ENCODE measurements at regions not wholly inside any gene's neighbourhood (a gene's known extent, or its start where the extent isn't known, plus 50 kb on each side); places are given as distances from the start of the nearest gene placed in this dataset.
"Not testable (repeated sequence)": the region's sequence is repeated elsewhere in the genome, so short reads cannot be mapped to it uniquely, and the experiment has no call there.

DNA sequence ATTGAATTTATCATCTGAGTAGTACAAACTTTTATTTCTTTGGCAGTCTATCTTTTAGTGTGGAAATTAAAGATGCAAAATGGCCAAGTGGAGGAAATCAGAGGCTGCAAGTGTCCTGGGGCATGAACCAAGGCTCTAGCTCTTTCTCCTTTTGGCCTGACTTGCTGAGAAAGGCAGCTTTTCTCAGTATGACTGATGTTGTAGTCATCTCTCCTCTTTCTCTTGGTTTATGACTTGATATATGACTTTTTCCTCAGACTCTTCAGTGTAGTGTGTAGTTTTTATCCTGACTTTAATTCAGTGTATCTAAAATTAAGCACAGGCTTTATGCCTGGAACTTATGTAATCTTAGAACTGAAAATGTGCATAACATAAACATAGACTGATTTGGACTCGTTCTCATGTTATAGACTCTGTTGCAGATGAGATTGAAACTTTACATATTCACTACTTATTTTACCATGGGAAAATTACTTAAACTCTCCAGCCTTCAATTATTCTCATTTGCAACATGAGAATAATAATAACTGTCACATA, 65.7 kb downstream of the SLITRK5 start:
- DNase-seq (ENCODE audit: low read depth, low spot score): no peak

DNA sequence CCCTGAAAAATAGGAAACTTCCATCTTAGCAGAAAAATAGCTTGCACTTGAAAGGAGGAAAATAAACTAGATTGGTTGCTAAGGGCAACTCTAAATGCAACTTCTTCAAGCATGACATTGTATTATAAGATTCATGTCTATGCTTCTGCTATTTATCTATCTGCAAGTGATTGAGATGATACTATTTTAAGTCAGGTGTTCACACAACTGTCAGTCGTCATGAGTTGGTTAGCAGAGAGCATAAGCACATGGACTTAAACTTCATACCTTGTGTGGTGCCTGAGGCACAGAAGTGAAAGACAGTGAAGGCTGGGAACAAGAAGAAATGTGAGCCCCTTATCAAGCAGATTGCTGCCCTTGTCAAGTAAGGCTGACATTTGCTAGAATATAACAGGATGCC, 82.9 kb downstream of the SLITRK5 start:
- no peak for DNase-seq (ENCODE audit: low read depth, low spot score)

DNA sequence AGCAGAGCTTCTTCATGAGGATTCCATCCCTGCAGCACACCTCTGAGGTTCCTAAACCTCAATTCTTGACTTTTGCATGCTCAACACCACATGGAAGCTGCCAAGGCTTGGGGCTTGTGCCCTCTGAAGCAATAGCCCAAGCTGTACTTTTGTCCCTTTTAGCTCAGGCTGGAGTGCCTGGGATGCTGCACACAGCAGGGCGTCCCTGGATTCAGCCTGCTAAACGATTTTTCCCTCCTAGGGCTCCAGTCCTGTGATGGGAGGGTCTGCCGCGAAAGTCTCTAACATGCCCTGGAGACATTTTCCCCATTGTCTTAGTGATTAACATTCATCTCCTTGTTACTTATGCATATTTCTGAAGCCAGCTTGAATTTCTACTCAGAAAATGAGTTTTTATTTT, 98.3 kb downstream of the SLITRK5 start:
- DNase-seq (ENCODE audit: low read depth, low spot score): no peak

DNA sequence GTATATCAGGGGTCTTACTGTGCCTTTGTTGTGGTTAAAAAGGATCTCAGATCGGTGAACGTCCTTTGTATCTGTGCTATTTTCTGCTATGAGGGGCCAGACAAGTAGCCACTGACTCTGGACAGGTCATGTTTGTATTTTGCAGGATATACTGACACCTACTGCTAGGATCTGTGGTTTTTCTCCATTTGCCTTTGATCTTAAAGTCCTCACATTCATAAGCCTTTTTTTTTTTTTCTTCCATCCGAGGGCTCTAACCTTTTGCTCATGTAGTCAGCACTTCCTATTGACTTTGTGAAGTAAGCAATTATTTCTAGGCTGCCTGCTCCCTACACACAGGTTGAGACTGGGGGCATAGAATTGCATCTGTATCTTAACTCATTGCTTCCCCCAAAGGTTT, 106.2 kb downstream of the SLITRK5 start:
- DNase-seq (ENCODE audit: low read depth, low spot score): no peak

DNA sequence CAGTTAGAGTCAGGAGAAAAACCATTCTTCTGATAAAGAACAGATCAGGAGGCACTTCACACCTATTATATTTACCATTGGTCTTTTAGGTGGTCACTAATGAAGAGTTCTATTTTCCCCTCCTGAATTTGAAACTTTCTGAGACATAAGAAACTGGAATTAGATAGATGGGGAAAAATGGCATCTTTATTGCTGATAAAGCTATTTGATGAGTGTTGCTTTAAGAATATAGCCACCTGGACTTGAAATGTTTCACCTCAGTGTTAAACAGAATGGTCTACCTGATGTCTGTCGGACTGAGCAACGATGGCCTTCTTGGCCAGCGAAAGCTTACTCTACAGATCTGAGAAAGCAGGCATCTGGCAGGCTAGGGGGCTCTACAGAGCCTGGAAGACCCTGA, 107.0 kb downstream of the SLITRK5 start:
- DNase-seq (ENCODE audit: low read depth, low spot score): no peak

DNA sequence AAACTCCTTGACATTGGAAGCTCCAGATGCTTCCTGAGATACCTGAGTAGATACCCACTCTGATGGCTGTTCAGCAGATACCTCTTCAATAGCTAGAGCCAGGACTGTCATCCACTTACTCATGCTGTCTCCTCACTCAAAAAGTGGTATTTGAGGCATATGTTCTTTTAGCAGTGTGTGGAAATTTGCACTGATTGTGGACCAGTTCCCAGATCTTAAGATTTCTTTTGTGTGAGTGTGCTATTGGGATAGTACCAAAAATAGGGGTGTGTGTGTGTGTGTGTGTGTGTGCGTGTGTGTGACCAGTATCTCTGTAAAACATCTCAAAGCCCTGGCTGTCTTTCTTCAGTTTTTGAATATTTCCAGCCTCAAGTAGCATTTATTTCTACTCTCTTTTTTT, 108.3 kb downstream of the SLITRK5 start:
- DNase-seq (ENCODE audit: low read depth, low spot score): no peak

DNA sequence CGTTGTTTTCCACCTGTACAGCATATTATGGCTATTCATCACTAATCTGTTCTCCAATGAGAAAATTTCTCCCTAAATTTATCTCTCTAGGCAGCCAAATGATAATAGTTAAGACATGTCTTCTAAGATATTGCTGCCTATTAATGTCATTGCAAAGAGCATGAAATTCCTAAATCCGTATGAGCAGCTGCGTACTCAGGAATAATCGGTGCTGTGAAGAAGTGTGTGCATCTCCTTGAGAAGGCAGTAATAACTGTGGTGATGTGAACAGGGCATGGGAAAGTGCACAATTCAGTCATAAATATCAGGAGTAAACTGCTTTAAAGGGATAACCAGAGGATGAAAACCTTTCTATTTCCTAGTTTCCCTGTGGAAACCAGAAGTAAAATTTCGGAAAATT, 112.2 kb downstream of the SLITRK5 start:
- no peak for DNase-seq (ENCODE audit: low read depth, low spot score)

DNA sequence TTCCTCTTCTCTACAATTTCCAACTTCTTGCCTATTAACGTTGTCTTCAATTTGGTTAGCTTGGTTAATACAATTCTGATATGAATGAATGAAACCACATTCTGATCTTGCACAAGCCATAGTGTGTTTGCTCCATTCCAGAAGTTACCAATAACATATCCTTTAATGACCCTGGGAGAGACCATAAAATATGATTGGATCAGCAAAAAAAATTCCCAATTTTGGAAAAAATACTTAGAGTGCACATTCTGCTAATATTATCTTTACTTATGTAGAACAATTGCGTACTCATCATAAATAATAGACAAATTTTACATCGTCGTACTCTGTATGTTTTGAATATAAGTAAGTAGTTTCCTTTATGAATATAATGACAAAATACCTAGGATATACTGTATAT, 117.2 kb downstream of the SLITRK5 start:
- no peak for DNase-seq (ENCODE audit: low read depth, low spot score)

DNA sequence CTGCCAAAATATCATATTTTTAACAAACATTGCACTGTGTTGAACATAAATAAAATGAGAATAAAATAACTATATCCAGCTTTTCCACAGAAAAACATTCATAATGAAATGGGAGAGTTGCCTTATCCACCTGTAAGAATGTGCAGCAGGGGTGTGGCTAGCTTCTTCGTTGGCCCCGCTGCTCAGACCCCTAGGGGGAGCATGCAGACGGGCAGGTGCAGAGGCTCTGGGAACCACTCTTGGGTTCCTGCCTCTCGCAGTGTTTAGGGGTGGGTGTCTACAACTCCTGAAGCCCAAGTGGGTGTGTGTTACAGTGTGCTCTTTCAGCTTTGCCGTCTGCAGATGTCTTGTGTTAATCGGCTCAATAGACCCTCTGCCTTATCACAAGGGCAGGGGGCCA, 121.7 kb downstream of the SLITRK5 start:
- DNase-seq (ENCODE audit: low read depth, low spot score): no peak

DNA sequence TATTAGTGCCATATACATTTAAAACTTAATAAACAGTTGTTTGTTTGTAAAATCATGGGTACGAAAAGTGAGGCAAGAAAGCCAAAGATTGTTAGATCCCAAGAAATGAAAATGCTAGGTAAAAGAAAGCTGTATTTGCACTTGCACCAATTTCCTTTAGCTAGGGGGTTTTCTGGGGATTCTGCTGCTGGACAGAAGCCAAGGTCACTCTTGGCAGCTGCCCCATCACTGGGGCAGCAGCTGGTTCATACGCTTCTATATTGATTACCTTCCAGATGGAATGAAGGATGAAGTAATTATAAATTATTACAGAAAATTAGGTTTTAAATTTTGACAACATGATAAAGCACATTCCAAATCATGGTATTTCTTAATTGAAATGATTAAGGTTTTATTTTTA, 127.4 kb downstream of the SLITRK5 start:
- no peak for DNase-seq (ENCODE audit: low read depth, low spot score)

DNA sequence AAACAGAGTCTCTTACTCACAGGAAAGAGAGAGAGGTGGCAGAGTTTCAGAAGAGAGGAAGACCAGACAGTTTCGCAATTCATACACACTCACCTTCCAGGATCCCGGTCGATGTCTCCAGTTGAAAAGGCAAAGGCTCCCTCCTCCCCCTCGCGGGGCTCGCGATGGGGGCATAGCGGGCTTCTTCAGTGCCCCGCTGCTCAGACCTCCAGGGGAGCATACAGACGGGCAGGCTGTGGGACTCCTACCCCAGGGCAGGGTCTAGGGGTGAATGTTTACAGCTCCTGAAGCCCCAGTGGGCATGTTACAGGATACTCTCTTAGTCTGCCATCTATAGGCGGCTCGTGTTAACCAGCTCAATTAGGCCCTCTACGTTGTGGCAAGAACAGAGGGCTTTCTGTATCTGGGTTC, 139.2 kb downstream of the SLITRK5 start:
- no peak for DNase-seq (ENCODE audit: low read depth, low spot score)

DNA sequence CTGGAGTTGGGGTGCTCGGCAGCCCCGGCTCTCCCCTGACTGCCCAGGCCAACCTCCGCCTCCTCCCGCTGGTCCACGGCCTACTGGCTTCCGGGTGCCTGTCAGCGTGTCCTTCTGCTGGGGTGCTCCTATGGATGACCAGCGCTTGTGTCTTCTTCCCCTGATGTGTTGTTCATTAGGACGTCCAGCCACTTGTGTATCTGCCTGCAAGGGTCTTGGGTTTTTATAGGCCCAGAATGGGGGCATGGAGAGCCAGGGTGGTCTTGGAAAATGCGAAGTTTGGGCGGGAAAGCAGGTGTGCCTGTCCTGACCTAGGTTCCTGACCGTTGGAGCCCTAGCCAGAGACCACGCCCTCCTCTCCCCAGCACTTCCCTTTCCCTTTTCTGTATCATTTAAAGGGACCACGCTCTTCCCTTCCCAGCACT, 139.8 kb downstream of the SLITRK5 start:
- DNase-seq (ENCODE audit: low read depth, low spot score): no peak

DNA sequence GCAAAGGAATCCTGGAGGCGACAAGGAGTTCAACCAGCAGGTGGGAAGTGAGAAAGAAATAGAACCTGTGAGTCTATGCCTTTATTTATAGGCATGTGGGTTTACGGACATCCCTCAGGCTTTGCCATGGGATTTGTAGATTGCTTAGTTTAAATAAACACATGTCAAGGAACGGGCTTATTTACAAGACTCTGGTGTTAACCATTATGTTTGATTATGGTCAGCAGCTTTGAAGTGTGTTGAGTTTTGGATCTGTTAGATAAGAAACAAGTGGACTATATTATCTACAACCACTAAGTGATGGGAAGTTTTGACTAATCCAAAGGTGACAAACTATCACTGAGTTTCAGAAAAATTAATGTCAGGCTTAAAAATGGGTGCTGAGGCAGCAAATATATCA, 143.2 kb downstream of the SLITRK5 start:
- DNase-seq (ENCODE audit: low read depth, low spot score): no peak

DNA sequence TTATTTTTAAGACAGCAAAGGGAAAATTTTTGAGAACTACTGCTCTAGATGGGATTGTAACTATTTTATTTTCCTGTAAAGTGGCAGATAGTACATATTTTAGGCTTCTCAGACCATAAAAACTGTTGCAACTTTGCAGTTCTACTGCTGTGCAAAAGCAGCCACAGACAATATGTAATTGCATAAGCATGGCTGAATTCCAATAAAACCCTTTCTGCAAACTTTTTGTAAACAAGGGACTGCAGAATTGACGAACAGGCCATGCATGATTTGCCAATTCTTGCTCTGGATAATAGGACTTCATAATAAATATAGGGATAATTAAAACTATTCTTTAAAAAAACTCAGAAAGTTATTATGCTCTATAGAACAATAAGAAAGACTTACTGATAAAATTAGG, 149.1 kb downstream of the SLITRK5 start:
- no peak for DNase-seq (ENCODE audit: low read depth, low spot score)

DNA sequence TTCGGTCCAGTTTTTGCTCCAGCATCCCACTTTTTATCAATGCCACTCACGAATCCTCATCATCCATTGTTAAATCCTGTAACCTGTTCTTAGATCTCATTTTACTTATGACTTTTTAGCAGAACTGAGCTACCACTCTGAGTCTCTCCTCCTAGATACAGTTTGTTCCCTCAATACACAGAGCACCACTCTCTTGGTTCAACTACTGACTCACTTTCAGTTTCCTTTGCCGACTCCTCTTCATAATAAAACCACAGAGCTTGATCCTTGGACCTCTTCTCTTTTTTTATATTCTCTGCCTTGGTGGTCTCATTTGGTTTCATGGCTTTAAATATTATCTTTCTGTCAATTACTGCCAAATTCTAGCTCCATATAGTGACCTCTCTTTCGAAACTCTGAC, 150.3 kb downstream of the SLITRK5 start:
- no peak for DNase-seq (ENCODE audit: low read depth, low spot score)

DNA sequence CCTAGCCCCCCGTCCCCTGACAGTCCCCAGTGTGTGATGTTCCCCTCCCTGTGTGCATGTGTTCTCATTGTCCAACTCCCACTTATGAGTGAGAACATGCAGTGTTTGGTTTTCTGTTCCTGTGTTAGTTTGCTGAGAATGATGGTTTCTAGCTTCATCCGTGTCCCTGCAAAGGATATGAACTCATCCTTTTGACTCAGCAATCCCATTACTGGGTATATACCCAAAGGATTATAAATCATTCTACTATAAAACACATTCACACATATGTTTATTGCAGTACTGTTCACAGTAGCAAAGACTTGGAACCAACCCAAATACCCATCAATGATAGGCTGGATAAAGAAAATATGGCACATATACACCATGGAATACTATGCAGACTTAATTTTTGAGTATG, 155.1 kb downstream of the SLITRK5 start:
- DNase-seq (ENCODE audit: low read depth, low spot score): not testable (repeated sequence)

DNA sequence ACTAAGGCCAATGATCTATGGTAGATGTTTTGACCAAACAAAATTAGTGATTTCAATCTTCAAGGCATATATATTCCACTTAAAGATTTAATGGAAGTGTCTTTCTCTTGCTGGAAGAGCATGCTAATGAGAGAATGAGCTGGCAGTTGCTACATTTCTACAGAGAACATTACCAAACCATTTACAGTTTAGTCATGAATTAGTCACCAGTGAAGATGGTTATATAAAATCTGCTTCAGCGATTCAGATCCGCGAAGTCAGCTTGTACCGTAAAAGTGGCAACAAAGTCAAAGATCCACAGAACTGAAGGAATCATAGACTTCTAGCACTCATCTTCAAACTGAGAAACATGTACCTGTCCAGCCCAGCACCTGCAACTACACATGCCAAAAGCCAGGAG, 156.3 kb downstream of the SLITRK5 start:
- no peak for DNase-seq (ENCODE audit: low read depth, low spot score)

DNA sequence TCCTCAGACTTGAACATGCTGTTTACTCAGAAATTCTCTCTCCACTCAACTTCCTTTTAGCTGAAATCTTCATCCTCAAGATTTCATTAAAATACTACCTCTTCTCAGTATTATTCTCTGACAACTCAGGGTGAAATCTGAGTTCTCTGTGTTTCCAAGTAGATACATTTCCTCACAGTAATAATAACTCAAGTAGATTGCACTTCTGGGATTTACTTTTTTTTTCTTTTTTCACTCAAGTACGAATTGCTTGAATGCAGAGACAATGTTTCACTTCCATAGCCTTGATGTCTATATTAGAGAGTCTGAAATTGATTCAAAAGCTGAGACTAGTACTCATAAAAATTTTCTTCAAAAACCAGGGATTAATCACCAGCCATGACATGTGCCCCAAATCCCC, 166.4 kb downstream of the SLITRK5 start:
- no peak for DNase-seq (ENCODE audit: low read depth, low spot score)

DNA sequence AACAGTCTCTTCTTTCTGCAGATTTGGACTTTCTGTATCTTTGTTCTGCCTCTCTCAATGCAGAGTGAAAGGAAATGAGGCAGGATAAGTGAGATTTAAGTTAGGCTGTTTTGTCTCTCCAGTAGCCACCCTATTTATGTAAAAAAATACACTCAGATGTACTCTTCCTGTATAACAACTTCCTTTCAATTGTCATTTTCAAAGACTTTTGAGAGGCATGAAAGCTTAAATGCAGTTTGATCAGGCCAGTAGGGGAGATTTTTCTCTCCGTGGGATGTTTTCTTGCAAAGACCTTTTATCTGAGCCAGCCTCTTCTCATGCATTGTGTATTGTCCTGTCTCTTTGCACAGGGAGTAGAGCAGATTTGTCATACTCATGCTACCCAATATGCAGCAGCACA, 166.8 kb downstream of the SLITRK5 start:
- DNase-seq (ENCODE audit: low read depth, low spot score): no peak

DNA sequence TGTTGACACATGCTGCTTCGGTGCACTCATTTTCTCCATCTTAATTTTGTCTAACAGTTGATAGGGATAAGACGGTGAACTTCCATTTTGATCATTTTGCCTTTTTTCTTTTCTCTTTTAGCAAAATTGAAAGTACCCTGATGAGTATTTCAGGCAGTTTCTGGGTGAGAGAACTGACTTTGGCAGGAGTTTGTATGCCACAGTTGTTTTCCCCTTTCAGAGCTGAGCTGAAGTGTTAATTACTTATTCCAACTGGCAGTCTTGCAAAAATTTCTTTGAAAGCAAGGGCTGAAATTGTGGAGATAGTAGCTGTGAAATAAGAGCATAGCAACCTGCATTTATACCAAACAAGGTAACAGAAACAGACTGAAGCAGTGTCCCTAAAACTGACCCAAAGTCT, 180.2 kb downstream of the SLITRK5 start:
- no peak for DNase-seq (ENCODE audit: low read depth, low spot score)

DNA sequence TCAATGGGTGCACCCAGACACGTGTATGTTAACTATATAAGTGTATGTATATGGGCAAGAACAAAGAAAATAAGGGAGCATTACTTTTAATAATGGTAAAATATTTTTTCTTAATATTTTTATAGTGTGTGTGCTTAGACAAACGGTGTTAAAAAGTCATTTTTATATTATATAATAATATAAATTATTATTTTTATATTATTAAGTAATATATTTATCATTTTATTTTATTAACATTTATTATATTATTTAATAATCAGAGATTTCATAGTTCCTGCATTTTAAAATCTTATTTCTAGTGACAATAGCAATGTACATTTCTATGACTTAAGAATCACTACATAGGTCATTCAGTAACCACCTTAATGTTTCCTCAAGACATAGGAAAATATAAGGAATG, 184.4 kb downstream of the SLITRK5 start:
- DNase-seq (ENCODE audit: low read depth, low spot score): no peak

DNA sequence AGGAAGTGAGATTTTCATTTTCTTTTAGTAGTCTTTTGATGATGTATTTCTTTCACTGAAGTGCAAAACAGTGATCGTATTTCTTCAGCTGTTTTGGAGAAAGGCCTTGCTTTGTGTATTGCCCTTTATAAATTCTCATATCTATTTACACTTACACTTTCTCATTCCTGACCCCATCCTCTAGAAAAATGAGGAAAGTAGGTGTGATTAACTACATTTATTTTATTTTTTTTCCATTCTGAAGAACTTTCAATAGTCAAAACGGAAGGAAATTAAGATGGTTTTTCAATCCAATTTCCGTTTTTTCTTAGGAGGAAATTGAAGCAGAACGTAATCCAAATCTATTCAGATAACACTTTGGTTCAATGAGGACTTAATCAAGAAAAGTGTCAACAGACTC, 188.1 kb downstream of the SLITRK5 start:
- DNase-seq (ENCODE audit: low read depth, low spot score): no peak

DNA sequence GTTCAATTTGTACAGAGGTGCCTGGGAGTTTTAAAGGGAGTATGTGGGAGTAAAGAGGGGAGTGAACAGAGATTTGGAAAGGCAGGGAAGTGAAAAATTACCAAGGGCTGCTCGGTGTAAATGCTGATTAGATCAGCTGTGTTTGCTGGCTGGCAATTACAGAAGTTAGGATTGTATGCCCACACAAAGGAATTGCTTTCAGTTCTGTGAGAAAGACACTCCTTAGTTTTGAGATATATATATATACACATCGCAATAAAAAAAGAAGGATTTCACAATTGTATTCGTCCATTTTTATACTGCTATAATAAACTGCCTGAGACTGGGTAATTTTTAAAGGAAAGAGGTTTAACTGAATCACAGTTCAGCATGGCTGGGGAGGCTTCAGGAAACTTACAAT, 196.3 kb downstream of the SLITRK5 start:
- no peak for DNase-seq (ENCODE audit: low read depth, low spot score)

DNA sequence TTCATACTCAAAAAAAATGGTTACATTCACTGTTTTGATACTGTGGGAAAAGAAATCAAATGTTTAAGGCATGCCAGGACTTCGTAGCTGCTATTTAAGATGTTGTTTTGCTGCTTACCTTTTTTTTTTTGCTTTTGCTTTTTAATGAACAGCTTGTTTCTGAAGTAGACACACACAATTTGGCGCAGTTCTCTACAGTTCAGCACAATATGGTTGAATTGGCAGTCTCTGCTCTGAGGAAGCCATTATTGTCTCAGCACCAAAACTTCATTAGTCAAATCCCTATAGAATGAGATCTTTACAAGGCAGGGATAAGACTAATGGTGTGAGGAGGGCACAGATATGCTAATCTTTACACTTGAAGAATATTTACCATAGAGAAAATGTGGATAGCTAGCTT, 197.6 kb downstream of the SLITRK5 start:
- DNase-seq (ENCODE audit: low read depth, low spot score): no peak

DNA sequence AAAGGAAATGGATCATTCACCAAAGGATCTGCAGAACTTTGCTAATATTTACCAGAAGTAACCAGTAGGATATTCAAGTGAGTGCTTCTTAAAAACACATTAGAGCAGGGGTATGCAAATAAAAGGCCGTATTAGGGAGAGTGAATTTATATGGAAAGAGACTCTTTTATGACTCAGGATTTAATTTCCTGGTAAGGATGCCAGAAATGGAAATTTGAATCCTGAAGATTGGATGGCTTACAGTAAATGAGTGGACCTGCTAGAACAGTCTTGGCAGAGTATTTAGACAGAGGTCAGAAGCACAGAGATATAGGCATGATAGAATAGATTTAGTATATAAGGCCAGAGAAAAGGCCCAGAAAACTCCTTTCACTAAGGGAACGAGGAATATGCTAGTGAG, 201.6 kb downstream of the SLITRK5 start:
- no peak for DNase-seq (ENCODE audit: low read depth, low spot score)

Data from activated naive CD8-positive, alpha-beta T cell treated with anti-CD3 and anti-CD28 coated beads, Interleukin-2, amount 50 U/mL, for 16 hours (primary cell).